ENCODE measurements at regions not wholly inside any gene's neighbourhood (a gene's known extent, or its start where the extent isn't known, plus 50 kb on each side); places are given as distances from the start of the nearest gene placed in this dataset.

GRCh38 chr16:25580041-25580440, 111.7 kb upstream of the HS3ST4 start:
- H3K4me3 ChIP-seq (ENCODE audit: low read depth, low read length), result no peak overlapping the region
- ChIA-PET POLR2A (no interaction called here), CTCF (no interaction called here)
- DNase-seq (ENCODE audit: low read depth, low spot score), result no peak
- TF ChIP-seq CTCF (IDR thresholded peaks at IDR 0.05; ENCODE audit: insufficient read depth, low read length, missing control alignments), result no peak

GRCh38 chr16:25575363-25575762, 116.4 kb upstream of the HS3ST4 start:
- no peak for DNase-seq (ENCODE audit: low read depth, low spot score)
- no peak overlapping the region for H3K4me3 ChIP-seq (ENCODE audit: low read depth, low read length)
- ChIA-PET CTCF (no interaction called here), POLR2A (no interaction called here)
- no peak for TF ChIP-seq CTCF (IDR thresholded peaks at IDR 0.05; ENCODE audit: insufficient read depth, low read length, missing control alignments)

GRCh38 chr16:25571712-25572111, 120.0 kb upstream of the HS3ST4 start:
- CTCF ChIA-PET, result no interaction called here

GRCh38 chr16:25570131-25570530, 121.6 kb upstream of the HS3ST4 start:
- TF ChIP-seq CTCF (IDR thresholded peaks at IDR 0.05; ENCODE audit: insufficient read depth, low read length, missing control alignments), result no peak
- POLR2A ChIA-PET, result no interaction called here
- no peak for DNase-seq (ENCODE audit: low read depth, low spot score)
- no peak overlapping the region for H3K4me3 ChIP-seq (ENCODE audit: low read depth, low read length)
- CTCF ChIA-PET, result no interaction called here

More at GRCh38 chr16:25571712-25572111, 120.0 kb upstream of the HS3ST4 start:
- no peak overlapping the region for H3K4me3 ChIP-seq (ENCODE audit: low read depth, low read length)
- POLR2A ChIA-PET, result no interaction called here
- DNase-seq (ENCODE audit: low read depth, low spot score), result no peak
- no peak for TF ChIP-seq CTCF (IDR thresholded peaks at IDR 0.05; ENCODE audit: insufficient read depth, low read length, missing control alignments)

GRCh38 chr16:25568991-25569390, 122.8 kb upstream of the HS3ST4 start:
- POLR2A ChIA-PET, result no interaction called here
- no peak overlapping the region for H3K4me3 ChIP-seq (ENCODE audit: low read depth, low read length)
- no peak for TF ChIP-seq CTCF (IDR thresholded peaks at IDR 0.05; ENCODE audit: insufficient read depth, low read length, missing control alignments)
- CTCF ChIA-PET, result no interaction called here
- DNase-seq (ENCODE audit: low read depth, low spot score), result no peak

GRCh38 chr16:25566183-25566582, 125.6 kb upstream of the HS3ST4 start:
- H3K4me3 ChIP-seq (ENCODE audit: low read depth, low read length), result no peak overlapping the region
- TF ChIP-seq CTCF (IDR thresholded peaks at IDR 0.05; ENCODE audit: insufficient read depth, low read length, missing control alignments), result no peak
- ChIA-PET CTCF (no interaction called here), POLR2A (no interaction called here)
- DNase-seq (ENCODE audit: low read depth, low spot score), result no peak
